Myocyte (in vitro differentiated cells): ENCODE measurements at regions not wholly inside any gene's neighbourhood (a gene's known extent, or its start where the extent isn't known, plus 50 kb on each side); places are given as distances from the start of the nearest gene placed in this dataset.

Experiments
- DNase-seq: peaks from one replicate; pipeline ENCODE4 v3.0.0-alpha.2; 2012; ENCODE audit warnings: low read depth

DNA sequence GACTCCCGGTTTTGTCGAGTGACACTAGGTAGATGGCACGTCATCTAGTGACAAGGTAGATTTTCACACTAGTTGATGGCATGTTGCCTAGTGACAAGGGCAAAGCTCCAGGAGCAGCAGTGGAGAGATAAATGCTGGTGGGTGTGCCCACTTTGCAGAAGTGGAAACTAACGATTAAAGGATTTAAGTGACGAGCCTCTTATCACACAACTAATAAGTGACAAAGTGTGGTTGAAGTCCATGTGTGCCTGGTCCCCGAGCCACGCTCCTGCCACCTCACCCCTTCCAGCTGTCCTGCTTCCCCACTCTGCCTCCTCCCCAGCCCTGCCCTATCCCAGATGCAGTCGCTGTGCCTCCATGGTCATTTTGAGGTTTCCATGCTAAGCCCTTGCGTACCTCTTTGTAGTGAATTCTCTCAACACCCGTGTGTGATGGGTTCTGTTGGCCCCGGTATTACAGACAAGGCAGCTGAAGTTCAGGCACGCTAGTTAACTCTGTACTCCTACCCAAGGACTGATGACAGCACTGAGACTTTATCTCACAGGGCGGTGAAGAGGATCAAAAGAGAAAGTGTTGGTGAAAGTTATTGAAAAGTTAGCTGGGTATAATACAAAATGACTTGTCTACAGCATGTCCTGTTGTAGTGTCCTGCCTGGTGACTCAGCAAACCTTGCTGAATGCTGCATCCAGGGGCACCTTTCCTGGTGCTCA, 113.4 kb upstream of the GLI2 start:
- no peak for DNase-seq

DNA sequence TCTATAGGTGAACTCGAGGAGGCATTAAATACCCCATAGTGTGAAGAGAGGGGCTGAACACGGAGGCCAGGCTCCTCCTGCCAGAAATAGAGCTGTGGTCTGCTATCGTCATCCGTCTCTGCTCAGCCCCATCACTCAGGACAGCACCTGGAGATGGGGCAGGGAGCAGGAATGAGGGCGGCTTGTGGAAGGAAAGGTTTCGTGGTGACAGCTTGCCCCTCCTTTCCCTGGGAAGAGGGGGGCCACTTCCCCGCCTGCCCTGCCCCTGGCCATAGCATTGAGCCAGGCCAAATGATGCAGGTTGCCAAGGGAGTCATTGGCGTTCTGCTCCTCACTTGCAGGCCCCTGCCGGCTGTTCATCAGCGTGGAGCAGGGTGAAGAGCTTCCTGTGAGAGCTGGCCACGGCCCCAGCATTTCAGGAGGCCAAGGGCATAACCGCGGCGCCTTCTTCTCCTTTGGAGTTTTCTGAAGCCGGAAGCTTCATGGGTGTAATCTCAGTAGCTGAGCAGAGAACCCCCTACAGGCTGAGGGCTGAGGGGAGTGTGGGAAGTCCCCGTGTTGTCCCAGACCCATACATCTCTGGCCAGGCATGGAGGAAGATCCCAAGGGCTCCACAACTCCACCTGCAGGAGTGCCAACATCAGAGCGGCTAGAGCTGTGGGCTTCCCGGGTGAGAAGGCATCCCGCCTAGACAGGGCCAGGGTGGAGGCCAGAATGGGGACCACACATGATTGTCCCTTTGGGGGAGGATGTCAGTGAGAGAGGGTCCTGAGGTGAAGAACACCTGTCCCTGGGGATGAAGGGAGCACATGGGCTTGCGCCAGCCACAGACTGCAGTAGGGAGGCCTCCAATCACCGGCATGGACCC, 112.5 kb upstream of the GLI2 start:
- DNase-seq = no peak

DNA sequence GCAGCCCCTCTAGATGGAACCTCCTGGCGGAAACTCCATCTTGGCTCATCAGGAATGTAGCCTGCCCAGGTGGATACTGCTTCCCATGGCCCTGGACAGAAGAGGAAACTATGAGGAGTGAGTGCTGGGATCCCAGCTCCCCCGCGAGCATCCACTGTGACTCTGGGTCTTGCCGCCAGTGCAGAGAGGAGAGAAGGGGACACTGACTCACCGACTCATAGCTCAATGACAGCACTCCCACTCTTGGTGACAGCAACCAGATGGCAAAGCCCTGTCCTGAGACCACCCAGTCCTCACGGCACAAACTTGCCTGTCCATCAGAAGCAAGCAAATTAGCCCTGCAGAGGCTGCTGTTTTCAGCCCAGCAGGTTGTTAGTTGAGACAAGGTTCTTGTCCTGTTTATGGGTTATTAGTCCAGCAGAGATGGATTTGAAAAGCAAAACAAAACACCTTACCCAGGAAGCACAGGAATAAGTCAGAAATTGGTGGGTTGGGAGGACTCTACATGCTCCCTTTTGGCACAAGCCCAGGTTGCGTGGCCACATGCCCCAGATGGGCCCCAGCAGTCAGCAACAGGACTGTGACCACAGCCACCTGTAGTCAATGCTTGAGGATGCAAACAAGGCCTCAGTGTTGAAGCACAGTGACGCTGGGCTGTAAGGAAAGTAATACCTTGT, 111.5 kb upstream of the GLI2 start:
- no peak for DNase-seq

DNA sequence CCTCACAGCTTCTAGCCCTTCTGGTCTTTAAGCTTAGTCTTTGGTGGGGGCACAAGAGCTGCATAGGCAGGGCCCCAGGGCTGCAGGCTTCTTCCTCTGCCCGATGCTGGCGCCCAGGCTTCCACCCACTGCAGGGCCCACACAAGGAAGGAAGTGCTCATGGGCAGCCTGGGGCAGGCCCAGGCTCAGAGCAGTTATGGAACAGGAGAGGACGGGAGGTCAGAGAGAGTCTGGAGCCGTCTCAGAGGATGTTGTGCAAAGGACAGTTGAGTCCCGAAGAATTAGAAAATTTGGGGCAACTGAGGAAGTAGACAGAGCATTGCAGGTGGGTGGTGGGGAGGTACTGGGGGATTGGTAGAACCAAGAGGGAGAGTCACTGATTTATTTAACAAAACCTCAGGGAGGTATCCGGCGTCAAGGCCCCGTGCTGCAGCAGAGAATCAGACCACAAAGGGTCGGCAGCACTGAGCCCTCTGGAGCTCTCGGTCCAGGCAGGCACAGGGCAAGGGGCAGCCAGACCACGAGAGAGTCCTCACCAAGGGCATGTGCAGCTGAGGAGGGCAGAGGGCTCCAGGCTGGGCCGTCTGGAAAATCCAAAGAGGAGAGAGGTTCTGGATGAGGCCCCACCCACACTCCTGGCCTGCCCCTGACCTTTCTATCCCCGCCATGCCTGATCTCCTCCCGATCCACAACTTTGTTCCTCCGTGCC, 110.8 kb upstream of the GLI2 start:
- DNase-seq = no peak

DNA sequence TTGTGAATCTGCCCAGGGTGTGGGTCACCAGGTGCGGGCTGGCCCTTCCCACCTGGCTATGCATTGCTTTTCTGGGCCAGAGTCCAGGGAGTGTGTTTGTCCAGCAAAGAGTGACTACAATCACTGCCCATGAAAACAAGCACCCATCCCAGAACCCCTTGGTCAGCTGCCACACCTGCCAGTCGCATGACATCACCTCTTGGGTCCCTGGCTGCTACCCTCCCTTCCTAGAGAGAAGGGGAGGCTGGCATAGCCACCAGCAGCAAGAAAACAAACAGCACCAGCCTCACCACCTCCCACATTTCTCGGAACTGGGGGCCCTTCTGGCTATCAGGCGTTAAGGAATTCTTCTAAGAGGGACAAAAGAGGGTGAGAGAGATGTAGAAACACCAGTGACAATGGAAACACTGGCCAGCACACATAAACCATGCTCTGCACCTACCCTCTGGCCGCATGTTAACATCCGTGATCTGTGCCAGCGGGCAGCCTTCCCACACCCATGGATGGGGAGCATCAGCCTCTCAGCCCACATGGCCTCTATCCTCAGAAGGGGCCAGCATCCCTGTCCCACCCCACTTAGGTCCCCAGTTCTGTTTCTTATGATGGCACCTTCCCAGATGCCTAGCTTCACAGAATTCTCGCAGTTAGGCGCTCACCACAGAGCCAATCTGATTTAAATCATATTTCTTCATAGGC, 109.7 kb upstream of the GLI2 start:
- peak; percentile 59 for DNase-seq

- no peak for DNase-seq
These were observed 109.1 kb upstream of the GLI2 start for GRCh38 chr2:120626566-120626965.

DNA sequence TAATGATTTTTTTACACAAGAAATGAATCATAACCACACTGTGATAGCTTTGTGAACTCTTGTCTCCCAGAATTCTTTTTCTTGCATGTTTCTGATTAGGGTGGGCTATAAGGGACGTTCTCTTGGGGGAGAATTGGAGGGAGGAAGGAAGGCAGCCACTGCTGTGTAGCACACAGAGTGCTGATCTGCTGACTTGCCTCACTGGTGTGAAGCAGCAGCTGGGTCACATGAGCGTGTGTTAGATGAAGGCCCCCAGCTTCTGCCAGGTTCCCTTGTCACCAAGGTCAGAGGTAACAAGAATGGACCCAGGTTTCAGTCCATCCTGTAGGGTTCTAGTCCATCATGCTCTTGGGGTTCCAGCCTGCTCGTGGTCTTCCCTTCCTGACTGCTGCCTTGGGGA, 107.4 kb upstream of the GLI2 start:
- no peak for DNase-seq

DNA sequence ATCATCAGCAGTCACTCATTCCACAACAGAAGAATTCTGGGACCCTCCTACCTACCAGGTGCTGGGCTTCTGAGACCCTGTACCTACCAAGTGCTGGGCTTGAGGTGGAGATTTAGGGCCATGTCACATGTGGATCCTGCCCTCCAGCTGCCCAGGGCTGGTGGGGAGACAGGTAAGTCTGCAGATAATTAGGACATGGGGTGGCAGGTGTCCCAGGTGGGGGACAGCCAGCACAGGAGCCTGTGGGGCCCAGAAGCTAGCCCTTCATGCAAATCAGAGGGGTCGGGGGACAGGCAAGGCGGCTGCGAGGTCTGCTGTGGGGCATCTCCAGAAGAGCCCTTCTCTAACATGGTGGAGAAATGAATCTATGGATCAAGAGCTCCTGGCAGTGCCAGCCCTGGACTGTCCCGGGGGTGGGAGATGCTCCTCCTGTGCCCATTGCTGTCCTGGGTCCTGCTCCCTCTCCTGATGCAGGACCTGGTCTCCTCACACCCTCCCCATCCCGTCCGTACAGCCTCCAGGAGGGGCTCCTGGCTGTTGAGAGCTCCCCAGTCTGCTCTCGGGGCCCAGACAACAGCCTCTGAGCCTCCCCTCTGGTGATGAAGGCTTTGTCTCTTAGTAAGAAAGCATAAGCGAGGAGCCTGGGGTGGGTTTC, 106.3 kb upstream of the GLI2 start:
- DNase-seq = no peak

DNA sequence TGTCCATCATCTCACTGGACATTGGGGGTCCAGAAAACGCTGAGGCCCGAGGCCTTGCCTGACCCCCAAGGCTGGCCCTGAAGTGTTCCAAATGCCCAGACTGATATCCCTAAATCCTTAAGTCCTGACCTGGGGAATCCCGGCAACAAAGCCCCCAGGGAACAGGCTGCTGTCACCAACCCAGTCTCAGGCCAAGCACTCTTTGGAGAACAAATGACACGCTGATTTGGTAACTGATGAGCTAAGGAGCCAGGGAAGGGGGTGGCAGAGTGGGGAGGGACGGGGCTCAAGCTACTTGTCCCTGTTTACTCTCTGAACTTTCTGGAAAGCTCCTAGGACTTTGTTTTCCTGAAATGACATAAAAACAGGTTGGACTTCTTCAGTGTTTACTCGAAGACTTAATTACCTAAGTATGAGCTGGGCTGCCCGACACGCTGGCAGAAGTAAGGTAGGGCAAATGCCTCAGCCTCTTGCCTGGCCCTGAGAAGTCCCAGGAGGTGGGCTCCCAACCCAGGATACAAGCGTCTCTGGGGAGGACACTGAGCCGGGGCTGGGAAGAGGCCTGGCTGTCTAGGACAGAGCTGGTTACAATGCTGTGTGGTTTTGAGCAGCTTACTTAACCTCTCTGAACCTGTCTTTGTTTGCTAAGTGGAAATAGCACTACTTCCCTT, 105.5 kb upstream of the GLI2 start:
- DNase-seq = no peak

- no peak for DNase-seq
These were observed 104.4 kb upstream of the GLI2 start for GRCh38 chr2:120631236-120631635.

DNA sequence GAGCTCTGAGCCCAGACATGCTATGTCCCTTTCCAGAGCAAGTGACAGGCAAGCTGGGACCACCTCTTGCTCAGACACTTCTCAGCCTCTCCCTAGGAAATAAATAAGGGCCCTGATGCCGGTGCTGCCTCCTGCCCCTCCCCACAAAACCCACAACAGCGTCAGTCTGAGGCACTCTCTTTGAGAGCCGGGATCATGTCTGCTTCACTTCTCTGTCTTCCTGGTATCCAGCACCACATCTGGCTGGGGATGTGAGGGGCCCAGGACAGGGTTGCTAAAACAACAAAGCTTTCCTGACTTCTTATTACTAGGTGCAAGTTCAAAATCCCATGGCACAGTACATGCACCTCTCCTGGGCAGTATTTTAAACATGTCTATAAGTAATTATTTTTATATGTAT, 103.9 kb upstream of the GLI2 start:
- DNase-seq = no peak

- no peak for DNase-seq
These were observed 102.6 kb upstream of the GLI2 start for GRCh38 chr2:120632796-120633646.

DNA sequence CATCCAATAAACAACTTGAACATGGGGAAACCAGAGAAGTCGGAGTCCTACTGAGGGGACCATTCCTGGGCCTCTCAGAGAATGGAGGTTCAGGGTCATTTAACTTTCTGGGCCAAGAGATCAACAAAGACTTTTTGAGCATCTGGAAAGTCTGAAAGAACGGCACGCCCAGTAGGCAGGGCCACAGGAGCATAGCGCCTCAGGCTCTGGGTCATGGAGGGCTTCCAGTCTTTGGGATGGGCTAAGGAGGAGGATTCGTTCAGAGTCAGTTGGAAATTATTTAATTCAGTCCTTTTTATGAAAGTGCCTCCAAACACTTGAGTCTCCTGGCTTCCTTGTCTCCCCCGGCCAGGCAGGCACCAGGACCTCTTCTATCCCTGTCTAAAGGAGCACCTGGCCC, 101.1 kb upstream of the GLI2 start:
- no peak for DNase-seq

GRCh38 chr2:120635146-120635545, 100.5 kb upstream of the GLI2 start:
- no peak for DNase-seq

- no peak for DNase-seq
These were observed 97.8 kb upstream of the GLI2 start for GRCh38 chr2:120637847-120638246.

DNA sequence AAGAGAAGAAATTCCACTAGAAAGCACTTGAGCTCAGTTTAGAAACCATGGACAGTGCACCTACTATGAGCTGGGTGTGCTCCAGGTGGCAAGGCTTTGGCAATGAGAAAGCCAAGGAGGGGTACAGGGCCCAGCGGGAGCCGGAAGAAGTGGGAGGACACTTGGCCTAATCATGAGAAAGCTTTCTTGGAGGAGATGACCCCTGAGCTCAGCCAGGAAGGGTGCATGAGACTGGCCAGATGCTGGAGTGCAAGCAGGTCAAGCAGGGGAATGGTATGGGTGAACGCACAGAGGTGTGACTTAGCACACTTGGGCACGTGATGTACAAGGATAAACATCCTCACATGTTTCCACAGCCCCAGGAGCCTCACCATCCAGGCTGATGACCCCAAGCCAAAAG, 97.2 kb upstream of the GLI2 start:
- no peak for DNase-seq

DNA sequence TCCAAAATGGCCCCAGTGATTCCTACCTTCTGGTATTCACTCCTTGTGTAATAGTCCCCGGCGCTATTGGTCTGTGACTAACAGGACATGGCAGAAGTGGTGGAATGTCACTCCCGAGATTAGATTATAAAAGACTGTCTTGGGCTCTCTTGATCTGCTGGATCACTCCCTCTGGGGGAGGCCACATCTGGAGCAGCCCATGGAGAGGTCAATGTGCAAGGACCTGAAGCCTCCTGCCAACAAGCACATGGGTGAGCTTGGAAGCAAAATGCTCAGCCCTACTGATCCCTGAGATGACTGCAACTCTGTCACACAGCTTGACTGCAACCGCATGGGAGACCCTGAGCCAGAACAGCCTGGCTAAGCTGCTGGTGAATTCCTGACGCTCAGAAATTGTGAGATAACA, 94.3 kb upstream of the GLI2 start:
- no peak for DNase-seq

DNA sequence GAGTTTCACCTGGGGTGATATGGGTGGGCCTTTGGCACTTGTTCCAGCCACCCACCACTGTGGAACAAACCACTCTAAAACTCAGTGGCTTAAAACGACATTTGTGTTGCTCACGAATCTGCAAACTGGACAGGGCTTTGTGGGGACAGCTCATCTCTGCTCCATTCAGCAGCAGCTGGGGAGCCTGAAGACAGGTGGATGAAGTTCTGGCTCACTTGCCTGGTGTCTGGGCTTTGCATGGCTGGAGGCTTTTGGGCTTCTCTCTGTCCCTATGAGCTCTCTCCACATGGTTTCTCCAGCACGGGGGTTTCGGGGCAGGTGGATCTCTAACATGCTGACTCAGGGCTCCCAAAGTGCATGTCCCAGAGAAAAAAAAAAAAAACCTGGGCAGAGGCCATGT, 93.0 kb upstream of the GLI2 start:
- DNase-seq = peak; percentile 84

GRCh38 chr2:120646994-120647393, 88.7 kb upstream of the GLI2 start:
- DNase-seq = no peak
